ENCODE measurements at regions not wholly inside any gene's neighbourhood (a gene's known extent, or its start where the extent isn't known, plus 50 kb on each side); places are given as distances from the start of the nearest gene placed in this dataset.

DNA sequence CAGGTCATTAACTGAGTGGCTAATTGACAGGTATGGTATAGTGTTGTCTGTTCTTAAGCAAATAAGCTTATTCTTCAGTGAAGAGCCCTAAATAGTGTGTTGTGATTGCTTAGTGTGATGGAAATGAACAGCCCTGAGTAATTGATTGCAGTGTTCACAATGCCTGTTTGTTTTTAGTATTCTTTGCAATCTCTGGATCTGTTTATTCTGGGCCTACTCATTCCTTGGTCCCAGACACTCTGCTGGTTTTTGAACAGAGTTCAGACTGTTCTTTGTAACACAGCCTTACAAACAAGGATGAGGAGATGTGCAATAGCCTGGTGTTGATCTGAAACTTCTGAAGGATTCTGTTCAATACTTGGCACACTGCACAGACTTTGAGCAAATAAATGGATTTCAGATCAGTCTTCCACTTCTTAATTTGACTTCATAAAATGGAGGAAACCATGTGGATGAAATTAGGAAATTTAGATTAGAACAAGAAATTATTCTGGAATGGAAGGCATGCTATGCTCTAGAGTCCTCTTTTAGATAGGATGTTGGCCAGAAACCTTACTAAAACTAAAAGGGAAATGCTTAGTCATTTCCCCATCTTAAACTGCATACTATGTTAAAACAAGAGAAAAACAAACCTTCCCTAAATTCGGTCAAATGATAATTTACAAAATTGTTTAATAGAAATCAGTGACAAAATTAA lies 444.2 kb upstream of the SEMA3D start:
- DNase-seq (ENCODE audit: low read depth in 1 of 2, low spot score in 2 of 2) (no peak), FAIRE-seq (peak; percentile 65)
- no peaks in the 10 kb centered on the region for H3K79me2 ChIP-seq (ENCODE audit: control insufficient read depth in 1 of 2, insufficient read depth in 2 of 2, low read length in 2 of 2)
- no peak overlapping the region for H2BK20ac ChIP-seq (ENCODE audit: low read length)
- no peak overlapping the region for H4K8ac ChIP-seq (ENCODE audit: extremely low read depth, insufficient read depth, low read length)
- H3K27me3 ChIP-seq (replicated peaks in 1 of 4; ENCODE audit: control insufficient read depth in 3 of 4, extremely low read depth in 1 of 4, insufficient read depth in 3 of 4, low read length in 3 of 4): no peaks in the 10 kb centered on the region; a peak in 1 of 7 replicates
- H4K91ac ChIP-seq (replicated peaks; ENCODE audit: insufficient read length, low read length): no peak overlapping the region
- ChIA-PET POLR2A (ENCODE audit: partially characterized antibody) (no interaction called here), CTCF (ENCODE audit: partially characterized antibody) (no interaction called here)
- H3K14ac ChIP-seq (ENCODE audit: insufficient read length): no peak overlapping the region
- H2BK5ac ChIP-seq (ENCODE audit: low read depth, low read length): no peak overlapping the region
- no peak overlapping the region for H3K4me3 ChIP-seq (ENCODE audit: extremely low read depth in 1 of 4, insufficient read depth in 2 of 4, low read depth in 3 of 4, low read length in 4 of 4)
- H3K18ac ChIP-seq (ENCODE audit: extremely low read depth, low read length): no peak overlapping the region
- H3K23me2 ChIP-seq (ENCODE audit: low read depth, low read length): no peaks in the 10 kb centered on the region
- no peaks in the 10 kb centered on the region for H3K9me3 ChIP-seq (ENCODE audit: insufficient read depth in 2 of 2, low read depth in 1 of 2, low read length in 1 of 2)
- no peak overlapping the region for H4K5ac ChIP-seq (ENCODE audit: insufficient read length, low read depth, low read length)
- no peak overlapping the region for H2BK15ac ChIP-seq (ENCODE audit: low read length)
- no peak overlapping the region for H3K56ac ChIP-seq (replicated peaks; ENCODE audit: insufficient read length, low read depth, low read length)
- H3K27ac ChIP-seq (ENCODE audit: low read depth, low read length): no peak overlapping the region
- WGBS, 2 experiments (ENCODE audit: extremely low coverage in 1 of 2, insufficient coverage in 1 of 2, insufficient read length in 1 of 2, insufficient replicate concordance in 2 of 2, low coverage in 1 of 2, low lambda C conversion rate in 2 of 2, missing lambda C conversion rate in 1 of 2): 95% methylated on average over 1 of the region's 1 CpG; no CpG with 5 or more reads in 1 of the 2 experiments
- H3K4ac ChIP-seq (replicated peaks; ENCODE audit: insufficient read length, low read depth, low read length): no peak overlapping the region
- 0 out of 4 replicates have a peak overlapping the region, but pooled peaks of 1 of the 2 experiments have one; percentile 13 for H3K4me2 ChIP-seq (ENCODE audit: insufficient read depth in 1 of 2, low read depth in 2 of 2, low read length in 2 of 2)
- H3K4me1 ChIP-seq (replicated peaks in 1 of 4; ENCODE audit: control insufficient read depth in 3 of 4, insufficient read depth in 4 of 4, low read length in 3 of 4): peaks cover 0 to 6% (median 0%) of the 10 kb centered on the region in 4 experiments; a peak in 1 of 7 replicates
- H2AFZ ChIP-seq (ENCODE audit: low read length): no peak overlapping the region
- H4K20me1 ChIP-seq (replicated peaks in 1 of 2; ENCODE audit: control insufficient read depth in 1 of 2, insufficient read depth in 2 of 2, low read length in 2 of 2): no peaks in the 10 kb centered on the region
- H2BK120ac ChIP-seq (replicated peaks; ENCODE audit: low read depth, low read length): no peak overlapping the region
- no peak overlapping the region for H2AK5ac ChIP-seq (ENCODE audit: low read depth, low read length)
- no peak overlapping the region for H3K23ac ChIP-seq (ENCODE audit: insufficient read length)
- H3K9ac ChIP-seq (replicated peaks in 1 of 4; ENCODE audit: extremely low read depth in 1 of 4, low read depth in 3 of 4, low read length in 3 of 4): no peak overlapping the region
- no peak for TF ChIP-seq CHD2 (IDR thresholded peaks at IDR 0.05; ENCODE audit: low read length)
- no peak for TF ChIP-seq TAF7 (optimal IDR thresholded peaks at IDR 0.05; ENCODE audit: borderline replicate concordance, low read depth, low read length)
- no peak for TF ChIP-seq CREB1 (IDR thresholded peaks at IDR 0.05)
- TF ChIP-seq SIX5 (IDR thresholded peaks at IDR 0.05; ENCODE audit: low read depth, low read length): no peak
- TF ChIP-seq TCF12 (IDR thresholded peaks at IDR 0.05; ENCODE audit: low read depth, low read length): no peak
- no peak for TF ChIP-seq FOSL1 (IDR thresholded peaks at IDR 0.05; ENCODE audit: insufficient read depth, low read depth, low read length)
- no peak for TF ChIP-seq POLR2A (IDR thresholded peaks at IDR 0.05; ENCODE audit: control extremely low read depth in 1 of 2, low read depth in 2 of 2, low read length in 2 of 2)
- no peak for TF ChIP-seq RBBP5 (IDR thresholded peaks at IDR 0.05; ENCODE audit: borderline replicate concordance, low read depth, low read length)
- no peak for TF ChIP-seq POLR2AphosphoS5 (IDR thresholded peaks at IDR 0.05; ENCODE audit: low read depth, low read length)
- H2BK12ac ChIP-seq (ENCODE audit: low read depth, low read length): no peak overlapping the region
- no peaks in the 10 kb centered on the region for H3K36me3 ChIP-seq (ENCODE audit: control insufficient read depth in 2 of 4, insufficient read depth in 4 of 4, low read length in 3 of 4)
- no peaks in the 10 kb centered on the region for H3K79me1 ChIP-seq (ENCODE audit: low read depth, low read length)

Measured in H1 (cell line).